Neutrophil (primary cell): ENCODE measurements at regions not wholly inside any gene's neighbourhood (a gene's known extent, or its start where the extent isn't known, plus 50 kb on each side); places are given as distances from the start of the nearest gene placed in this dataset.

Experiments used
- H3K27ac ChIP-seq: fragments of 200-600 bp; sonication (generic); 2 replicates; pipeline ENCODE4 v1.5.1; 2016; ENCODE audit warnings: mild to moderate bottlenecking, moderate library complexity
- H3K27me3 ChIP-seq: fragments of 200-600 bp; sonication (generic); 2 replicates; pipeline ENCODE4 v1.6.0; 2016; ENCODE audit warnings: mild to moderate bottlenecking
- H3K36me3 ChIP-seq: fragments of 200-600 bp; sonication (generic); 2 replicates; pipeline ENCODE4 v1.5.1; 2017
- H3K4me1 ChIP-seq, 2 experiments: fragments of 200-600 bp in 1 of 2; sonication (generic) in 1 of 2; 1 replicate in 1 of 2; 2 replicates in 1 of 2; pipeline versions ENCODE4 v1.5.1 to v1.6.1; 2013 to 2016; ENCODE audit warnings: low read depth in 1 of 2, low read length in 1 of 2, mild to moderate bottlenecking in 1 of 2, moderate library complexity in 1 of 2; ENCODE audit not compliant: control insufficient read depth in 1 of 2, insufficient read depth in 1 of 2
- H3K4me3 ChIP-seq, 2 experiments: fragments of 200-600 bp in 1 of 2; sonication (generic) in 1 of 2; 1 replicate in 1 of 2; 2 replicates in 1 of 2; pipeline ENCODE4 v1.5.1; 2013 to 2016; ENCODE audit warnings: low read depth in 1 of 2, low read length in 1 of 2, mild to moderate bottlenecking in 1 of 2, moderate library complexity in 1 of 2
- H3K9me3 ChIP-seq: fragments of 200-600 bp; sonication (generic); 2 replicates; pipeline ENCODE4 v1.5.1; 2016
- TF ChIP-seq, protein P1 (sequence below): fragments of 200-600 bp; sonication (generic); IDR thresholded peaks from 2 replicates; pipeline ENCODE4 v1.5.1; 2016; ENCODE audit warnings: antibody characterized with exemption

DNA sequence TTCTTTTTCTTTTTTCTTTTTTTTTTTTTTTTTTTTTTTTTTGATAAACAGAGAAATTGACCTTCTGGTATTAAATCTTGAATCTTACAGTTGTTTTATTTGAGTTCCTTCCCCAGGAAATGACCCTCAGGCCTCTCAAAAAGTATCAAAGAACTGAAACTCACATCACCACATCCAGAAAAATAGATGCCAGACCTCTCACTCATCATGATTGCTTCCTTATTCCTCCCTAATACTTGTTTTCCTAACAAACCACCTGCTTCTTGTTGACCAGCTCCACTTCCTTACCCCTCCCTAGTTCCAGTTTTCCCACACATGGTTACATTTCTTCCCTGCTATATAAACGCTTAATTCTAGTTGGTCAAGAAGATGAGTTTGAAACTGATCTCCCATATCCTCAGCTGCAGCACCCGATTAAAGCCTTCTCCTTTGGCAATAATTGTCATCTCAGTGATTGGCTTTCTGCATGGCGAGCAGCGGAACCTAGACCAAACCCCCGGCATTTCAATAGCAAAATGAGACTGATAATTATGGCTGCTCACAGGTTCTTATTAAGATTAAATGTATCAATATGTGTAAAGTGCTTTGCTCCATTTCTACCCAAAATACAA, 681.1 kb upstream of the AUTS2 start:
- H3K27me3 ChIP-seq: no peaks in the 10 kb centered on the region
- no peaks in the 10 kb centered on the region for H3K36me3 ChIP-seq
- H3K4me3 ChIP-seq: no peak overlapping the region
- H3K27ac ChIP-seq: no peak overlapping the region
- TF ChIP-seq, protein P1, sequence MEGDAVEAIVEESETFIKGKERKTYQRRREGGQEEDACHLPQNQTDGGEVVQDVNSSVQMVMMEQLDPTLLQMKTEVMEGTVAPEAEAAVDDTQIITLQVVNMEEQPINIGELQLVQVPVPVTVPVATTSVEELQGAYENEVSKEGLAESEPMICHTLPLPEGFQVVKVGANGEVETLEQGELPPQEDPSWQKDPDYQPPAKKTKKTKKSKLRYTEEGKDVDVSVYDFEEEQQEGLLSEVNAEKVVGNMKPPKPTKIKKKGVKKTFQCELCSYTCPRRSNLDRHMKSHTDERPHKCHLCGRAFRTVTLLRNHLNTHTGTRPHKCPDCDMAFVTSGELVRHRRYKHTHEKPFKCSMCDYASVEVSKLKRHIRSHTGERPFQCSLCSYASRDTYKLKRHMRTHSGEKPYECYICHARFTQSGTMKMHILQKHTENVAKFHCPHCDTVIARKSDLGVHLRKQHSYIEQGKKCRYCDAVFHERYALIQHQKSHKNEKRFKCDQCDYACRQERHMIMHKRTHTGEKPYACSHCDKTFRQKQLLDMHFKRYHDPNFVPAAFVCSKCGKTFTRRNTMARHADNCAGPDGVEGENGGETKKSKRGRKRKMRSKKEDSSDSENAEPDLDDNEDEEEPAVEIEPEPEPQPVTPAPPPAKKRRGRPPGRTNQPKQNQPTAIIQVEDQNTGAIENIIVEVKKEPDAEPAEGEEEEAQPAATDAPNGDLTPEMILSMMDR: no peak
- no peaks in the 10 kb centered on the region for H3K9me3 ChIP-seq
- no peaks in the 10 kb centered on the region for H3K4me1 ChIP-seq

DNA sequence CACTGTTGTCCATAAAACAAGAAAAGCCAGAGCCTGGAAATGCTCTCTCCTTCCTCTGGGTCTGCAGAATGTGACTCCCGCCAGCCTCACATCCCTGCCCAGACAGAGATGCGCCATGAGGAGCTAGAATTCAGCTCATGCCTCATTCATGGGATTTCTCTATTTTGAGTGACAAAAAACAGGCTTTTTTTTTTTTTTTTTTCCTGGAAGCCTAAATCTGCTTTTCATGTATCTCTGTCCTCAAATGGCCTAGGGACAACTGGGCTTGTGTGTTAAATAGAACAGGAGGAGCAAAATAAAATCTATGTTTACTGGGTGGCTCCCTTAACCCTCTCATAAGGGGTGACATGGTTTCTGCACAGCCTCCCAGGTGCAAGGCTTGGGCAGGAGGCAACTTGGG, 679.7 kb upstream of the AUTS2 start:
- H3K9me3 ChIP-seq: no peaks in the 10 kb centered on the region
- H3K27ac ChIP-seq: no peak overlapping the region
- TF ChIP-seq, protein P1: no peak
- no peaks in the 10 kb centered on the region for H3K4me1 ChIP-seq
- H3K36me3 ChIP-seq: no peaks in the 10 kb centered on the region
- H3K4me3 ChIP-seq: no peak overlapping the region
- H3K27me3 ChIP-seq: no peaks in the 10 kb centered on the region

DNA sequence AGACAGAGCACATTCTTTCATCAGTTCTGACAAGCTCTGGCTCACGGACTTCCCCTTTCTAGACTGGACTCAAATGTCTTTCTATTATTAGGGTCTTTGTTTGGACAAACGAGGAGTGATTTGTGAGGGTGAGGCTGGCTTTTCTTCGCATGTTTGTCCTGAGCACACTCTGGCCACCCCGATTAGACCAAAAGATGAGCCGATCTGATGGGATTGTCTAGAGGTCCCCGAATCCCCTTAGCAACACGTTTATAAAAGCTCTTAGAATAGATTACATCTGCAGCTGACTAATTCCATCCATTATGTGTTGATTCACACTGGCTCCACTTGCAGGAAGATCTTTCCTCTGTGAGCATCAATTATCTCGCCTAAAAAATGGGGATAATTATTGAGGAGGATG, 675.4 kb upstream of the AUTS2 start:
- H3K4me3 ChIP-seq: no peak overlapping the region
- no peak overlapping the region for H3K27ac ChIP-seq
- no peaks in the 10 kb centered on the region for H3K27me3 ChIP-seq
- TF ChIP-seq, protein P1: no peak
- H3K36me3 ChIP-seq: no peaks in the 10 kb centered on the region
- H3K9me3 ChIP-seq: no peaks in the 10 kb centered on the region
- no peaks in the 10 kb centered on the region for H3K4me1 ChIP-seq

DNA sequence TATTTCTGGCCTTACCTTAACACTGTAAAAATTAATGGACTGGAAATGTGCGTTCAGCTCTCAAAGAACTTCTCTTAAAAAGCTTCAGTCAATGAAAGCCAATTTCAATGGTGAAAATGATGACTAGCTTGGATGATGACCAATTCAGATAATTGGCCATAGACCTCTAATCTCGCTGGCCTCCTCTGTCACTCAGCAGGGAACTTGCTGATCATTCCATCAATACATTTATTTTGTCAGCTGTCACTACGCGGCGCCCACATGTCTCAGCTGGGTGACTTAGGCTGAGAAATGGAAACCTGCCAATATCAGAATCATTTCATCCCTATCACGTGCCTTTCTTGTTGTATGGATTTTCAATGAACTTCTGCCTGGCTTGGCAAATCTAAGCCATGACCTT, 673.0 kb upstream of the AUTS2 start:
- Histone ChIP-seq H3K4me1 (no peaks in the 10 kb centered on the region), H3K27ac (no peak overlapping the region)

DNA sequence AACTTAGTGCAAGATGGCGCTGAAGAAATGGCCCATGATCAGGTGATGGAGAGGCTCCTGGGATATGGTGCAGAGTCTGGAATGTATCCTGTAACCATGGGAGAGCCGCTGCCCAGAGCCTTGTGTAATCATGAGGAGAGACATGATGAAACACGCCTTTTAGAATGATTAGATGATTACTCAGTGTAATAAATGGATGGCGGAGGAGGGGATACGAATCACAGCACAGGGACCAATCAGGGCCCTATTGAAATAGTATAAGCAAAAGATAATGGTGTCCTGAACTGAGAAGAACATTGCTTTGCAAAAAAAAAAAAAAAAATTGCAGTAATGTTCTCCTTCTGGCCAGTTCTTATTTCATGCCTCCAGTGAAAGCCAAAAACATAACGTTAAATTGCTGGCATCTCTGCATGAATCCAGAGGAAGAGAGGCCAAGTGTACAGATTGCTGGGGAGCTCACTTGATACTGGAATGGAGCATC, 668.5 kb upstream of the AUTS2 start:
- TF ChIP-seq, protein P1: no peak
- H3K9me3 ChIP-seq: no peaks in the 10 kb centered on the region
- no peaks in the 10 kb centered on the region for H3K27me3 ChIP-seq
- no peaks in the 10 kb centered on the region for H3K36me3 ChIP-seq
- H3K4me1 ChIP-seq: no peaks in the 10 kb centered on the region
- H3K27ac ChIP-seq: no peak overlapping the region
- H3K4me3 ChIP-seq: no peak overlapping the region

More for the DNA sequence above, 673.0 kb upstream of the AUTS2 start:
- TF ChIP-seq, protein P1: no peak
- no peaks in the 10 kb centered on the region for H3K9me3 ChIP-seq
- H3K36me3 ChIP-seq: no peaks in the 10 kb centered on the region
- no peak overlapping the region for H3K4me3 ChIP-seq
- no peaks in the 10 kb centered on the region for H3K27me3 ChIP-seq
